ENCODE measurements at regions not wholly inside any gene's neighbourhood (a gene's known extent, or its start where the extent isn't known, plus 50 kb on each side); places are given as distances from the start of the nearest gene placed in this dataset.

DNA sequence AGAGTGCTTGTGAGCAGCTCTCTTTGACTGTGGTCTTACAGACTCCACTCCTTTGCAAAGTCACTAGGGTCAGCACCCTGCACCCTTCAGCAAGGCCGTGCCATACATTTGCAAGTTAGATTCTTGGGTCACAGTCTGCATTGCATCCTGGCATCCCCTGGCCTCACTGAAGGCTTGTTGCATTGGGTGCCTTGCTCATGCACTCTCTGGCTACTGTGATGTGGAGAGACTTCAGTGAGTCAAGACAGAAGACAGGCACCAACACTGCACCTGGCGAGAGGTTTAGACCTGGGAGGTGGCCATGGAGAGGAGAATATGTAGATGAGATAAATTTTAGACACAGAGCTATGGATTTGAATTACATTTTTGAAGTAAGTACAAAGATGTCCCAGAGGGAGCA, 146.4 kb upstream of the COPS8 start:
- H3K4me3 ChIP-seq: no peak overlapping the region
- no peak overlapping the region for H2AFZ ChIP-seq
- no peaks in the 10 kb centered on the region for H3K9me2 ChIP-seq (replicated peaks; ENCODE audit: insufficient read depth)
- no peaks in the 10 kb centered on the region for H3K9me3 ChIP-seq (ENCODE audit: low read depth)
- TF ChIP-seq EZH2 (IDR thresholded peaks at IDR 0.05; ENCODE audit: borderline replicate concordance): no peak
- TF ChIP-seq EZH2phosphoT487 (IDR thresholded peaks at IDR 0.05; ENCODE audit: low read depth, severe bottlenecking, unreplicated experiment): no peak
- TF ChIP-seq, protein P1, sequence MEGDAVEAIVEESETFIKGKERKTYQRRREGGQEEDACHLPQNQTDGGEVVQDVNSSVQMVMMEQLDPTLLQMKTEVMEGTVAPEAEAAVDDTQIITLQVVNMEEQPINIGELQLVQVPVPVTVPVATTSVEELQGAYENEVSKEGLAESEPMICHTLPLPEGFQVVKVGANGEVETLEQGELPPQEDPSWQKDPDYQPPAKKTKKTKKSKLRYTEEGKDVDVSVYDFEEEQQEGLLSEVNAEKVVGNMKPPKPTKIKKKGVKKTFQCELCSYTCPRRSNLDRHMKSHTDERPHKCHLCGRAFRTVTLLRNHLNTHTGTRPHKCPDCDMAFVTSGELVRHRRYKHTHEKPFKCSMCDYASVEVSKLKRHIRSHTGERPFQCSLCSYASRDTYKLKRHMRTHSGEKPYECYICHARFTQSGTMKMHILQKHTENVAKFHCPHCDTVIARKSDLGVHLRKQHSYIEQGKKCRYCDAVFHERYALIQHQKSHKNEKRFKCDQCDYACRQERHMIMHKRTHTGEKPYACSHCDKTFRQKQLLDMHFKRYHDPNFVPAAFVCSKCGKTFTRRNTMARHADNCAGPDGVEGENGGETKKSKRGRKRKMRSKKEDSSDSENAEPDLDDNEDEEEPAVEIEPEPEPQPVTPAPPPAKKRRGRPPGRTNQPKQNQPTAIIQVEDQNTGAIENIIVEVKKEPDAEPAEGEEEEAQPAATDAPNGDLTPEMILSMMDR (IDR thresholded peaks at IDR 0.05; ENCODE audit: poor library complexity): no peak
- no peaks in the 10 kb centered on the region for H4K20me1 ChIP-seq (ENCODE audit: insufficient read depth, poor library complexity, severe bottlenecking)
- no peaks in the 10 kb centered on the region for H3K36me3 ChIP-seq (replicated peaks; ENCODE audit: insufficient read depth, low read depth)
- no peak for DNase-seq (ENCODE audit: low spot score)
- WGBS (ENCODE audit: low lambda C conversion rate, missing lambda C conversion rate): 98% methylated on average over 2 of the region's 2 CpGs
- H3K4me1 ChIP-seq (ENCODE audit: insufficient read depth): peaks cover 11% of the 10 kb centered on the region
- H3K4me2 ChIP-seq: no peak overlapping the region
- H3K27ac ChIP-seq: no peak overlapping the region
- no peaks in the 10 kb centered on the region for H3K27me3 ChIP-seq
- no peaks in the 10 kb centered on the region for H3K79me2 ChIP-seq

DNA sequence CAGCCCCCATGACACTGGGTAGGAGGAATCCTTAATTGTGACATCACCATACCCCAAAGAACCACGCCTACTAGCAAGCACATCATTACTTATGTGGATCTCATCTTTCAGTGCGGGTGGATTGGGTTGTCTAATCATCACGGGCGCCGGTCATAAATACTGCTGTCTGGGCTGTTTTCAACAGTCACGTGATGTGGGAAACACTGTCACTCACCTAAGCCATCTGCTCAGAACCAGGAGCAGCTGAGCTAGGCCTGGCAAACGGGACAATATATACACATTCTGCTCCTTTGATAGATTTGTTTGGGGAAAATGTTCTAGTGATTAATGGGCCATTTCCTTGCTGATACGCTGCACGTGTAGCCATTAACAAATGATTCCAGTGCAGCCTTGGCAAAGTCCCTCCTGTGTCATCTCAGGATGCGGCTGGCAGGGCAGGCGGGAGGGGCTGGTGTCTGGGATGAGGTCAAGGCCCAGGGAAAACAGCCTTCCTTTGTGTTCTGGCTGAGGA, 145.9 kb upstream of the COPS8 start:
- peak; percentile 47 for DNase-seq (ENCODE audit: low spot score)
- Histone ChIP-seq H3K4me1 (ENCODE audit: insufficient read depth) (peaks cover 11% of the 10 kb centered on the region), H3K36me3 (replicated peaks; ENCODE audit: insufficient read depth, low read depth) (no peaks in the 10 kb centered on the region), H3K27me3 (no peaks in the 10 kb centered on the region), H3K27ac (no peak overlapping the region), H3K4me2 (no peak overlapping the region), H4K20me1 (ENCODE audit: insufficient read depth, poor library complexity, severe bottlenecking) (no peaks in the 10 kb centered on the region), H2AFZ (no peak overlapping the region), H3K9me2 (replicated peaks; ENCODE audit: insufficient read depth) (no peaks in the 10 kb centered on the region), H3K9me3 (ENCODE audit: low read depth) (no peaks in the 10 kb centered on the region), H3K4me3 (no peak overlapping the region), H3K79me2 (no peaks in the 10 kb centered on the region)
- WGBS (ENCODE audit: low lambda C conversion rate, missing lambda C conversion rate): 55% methylated on average over 11 of the region's 11 CpGs
- TF ChIP-seq EZH2 (IDR thresholded peaks at IDR 0.05; ENCODE audit: borderline replicate concordance): no peak
- TF ChIP-seq, protein P1 (IDR thresholded peaks at IDR 0.05; ENCODE audit: poor library complexity): no peak
- no peak for TF ChIP-seq EZH2phosphoT487 (IDR thresholded peaks at IDR 0.05; ENCODE audit: low read depth, severe bottlenecking, unreplicated experiment)

DNA sequence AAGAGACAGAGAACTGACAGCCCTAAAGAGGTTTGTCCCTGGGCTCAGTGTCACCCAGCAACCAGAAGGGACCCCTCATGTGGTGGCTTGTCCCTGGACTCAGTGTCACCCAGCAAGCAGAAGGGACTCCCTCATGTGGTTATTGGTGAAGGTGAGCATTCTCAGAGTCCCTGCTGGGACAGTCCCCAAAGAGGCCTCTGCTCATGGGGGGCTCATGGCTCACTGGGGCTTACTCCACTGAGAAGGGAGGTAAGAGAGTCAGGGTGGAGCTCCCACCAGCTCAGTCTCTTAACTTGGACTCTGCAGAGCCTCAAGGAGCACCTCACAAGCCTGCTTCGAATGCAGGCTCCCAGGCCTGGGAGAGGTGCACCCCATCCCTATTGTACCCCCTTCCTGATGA, 145.2 kb upstream of the COPS8 start:
- TF ChIP-seq EZH2 (IDR thresholded peaks at IDR 0.05; ENCODE audit: borderline replicate concordance) (no peak), EZH2phosphoT487 (IDR thresholded peaks at IDR 0.05; ENCODE audit: low read depth, severe bottlenecking, unreplicated experiment) (no peak)
- TF ChIP-seq, protein P1 (IDR thresholded peaks at IDR 0.05; ENCODE audit: poor library complexity): no peak
- Histone ChIP-seq H3K79me2 (no peaks in the 10 kb centered on the region), H3K27ac (no peak overlapping the region), H3K9me3 (ENCODE audit: low read depth) (no peaks in the 10 kb centered on the region), H3K36me3 (replicated peaks; ENCODE audit: insufficient read depth, low read depth) (no peaks in the 10 kb centered on the region), H2AFZ (no peak overlapping the region), H3K4me1 (ENCODE audit: insufficient read depth) (peaks cover 11% of the 10 kb centered on the region), H4K20me1 (ENCODE audit: insufficient read depth, poor library complexity, severe bottlenecking) (no peaks in the 10 kb centered on the region), H3K9me2 (replicated peaks; ENCODE audit: insufficient read depth) (no peaks in the 10 kb centered on the region), H3K27me3 (no peaks in the 10 kb centered on the region), H3K4me3 (no peak overlapping the region), H3K4me2 (no peak overlapping the region)
- WGBS (ENCODE audit: low lambda C conversion rate, missing lambda C conversion rate): 95% methylated on average over 1 of the region's 1 CpG
- no peak for DNase-seq (ENCODE audit: low spot score)
